Vagina (tissue), 2 donors: ENCODE measurements at regions not wholly inside any gene's neighbourhood (a gene's known extent, or its start where the extent isn't known, plus 50 kb on each side); places are given as distances from the start of the nearest gene placed in this dataset.

Source experiments
- POLR2A ChIP-seq, 2 donors: fragments of 450-650 bp; IDR thresholded peaks; one replicate each; pipeline ENCODE4 v1.6.1; 2017; ENCODE audit warnings: antibody characterized with exemption in 2 of 2, mild to moderate bottlenecking in 2 of 2, moderate library complexity in 2 of 2
- TF ChIP-seq, protein P1 (sequence below), 3 experiments: fragments of 450-650 bp in 2 of 3; fragments of 200-600 bp in 1 of 3; sonication (generic) in 1 of 3; IDR thresholded peaks; one replicate each; pipeline ENCODE4 v1.5.1; 2017 to 2019; ENCODE audit warnings: antibody characterized with exemption in 3 of 3, mild to moderate bottlenecking in 2 of 3, moderate library complexity in 2 of 3

DNA sequence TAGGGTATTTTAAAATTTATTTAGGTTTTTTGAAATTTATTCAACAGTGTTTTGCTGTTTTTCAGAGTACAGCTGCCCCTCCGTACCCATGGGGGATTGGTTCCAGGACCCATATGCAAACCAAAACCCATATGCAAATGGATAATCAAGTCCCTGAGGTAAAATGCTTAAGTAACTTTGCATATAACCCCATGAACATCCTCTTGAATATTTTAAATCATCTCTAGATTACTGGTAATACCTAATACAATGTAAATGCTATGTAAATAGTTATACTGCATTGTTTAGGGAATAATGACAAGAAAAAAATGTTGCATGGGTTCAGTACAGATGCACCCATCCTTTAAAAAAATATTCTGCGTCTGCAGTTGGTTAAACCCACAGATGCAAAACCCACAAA, 547.9 kb upstream of the CDH4 start:
- TF ChIP-seq, protein P1, sequence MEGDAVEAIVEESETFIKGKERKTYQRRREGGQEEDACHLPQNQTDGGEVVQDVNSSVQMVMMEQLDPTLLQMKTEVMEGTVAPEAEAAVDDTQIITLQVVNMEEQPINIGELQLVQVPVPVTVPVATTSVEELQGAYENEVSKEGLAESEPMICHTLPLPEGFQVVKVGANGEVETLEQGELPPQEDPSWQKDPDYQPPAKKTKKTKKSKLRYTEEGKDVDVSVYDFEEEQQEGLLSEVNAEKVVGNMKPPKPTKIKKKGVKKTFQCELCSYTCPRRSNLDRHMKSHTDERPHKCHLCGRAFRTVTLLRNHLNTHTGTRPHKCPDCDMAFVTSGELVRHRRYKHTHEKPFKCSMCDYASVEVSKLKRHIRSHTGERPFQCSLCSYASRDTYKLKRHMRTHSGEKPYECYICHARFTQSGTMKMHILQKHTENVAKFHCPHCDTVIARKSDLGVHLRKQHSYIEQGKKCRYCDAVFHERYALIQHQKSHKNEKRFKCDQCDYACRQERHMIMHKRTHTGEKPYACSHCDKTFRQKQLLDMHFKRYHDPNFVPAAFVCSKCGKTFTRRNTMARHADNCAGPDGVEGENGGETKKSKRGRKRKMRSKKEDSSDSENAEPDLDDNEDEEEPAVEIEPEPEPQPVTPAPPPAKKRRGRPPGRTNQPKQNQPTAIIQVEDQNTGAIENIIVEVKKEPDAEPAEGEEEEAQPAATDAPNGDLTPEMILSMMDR (IDR thresholded peaks at IDR 0.05): no peak
- no peak for TF ChIP-seq POLR2A (IDR thresholded peaks at IDR 0.05)
